ENCODE measurements at regions not wholly inside any gene's neighbourhood (a gene's known extent, or its start where the extent isn't known, plus 50 kb on each side); places are given as distances from the start of the nearest gene placed in this dataset.
A peak's percentile ranks its signal among the peaks of the same experiment; 100 is the strongest.

DNA sequence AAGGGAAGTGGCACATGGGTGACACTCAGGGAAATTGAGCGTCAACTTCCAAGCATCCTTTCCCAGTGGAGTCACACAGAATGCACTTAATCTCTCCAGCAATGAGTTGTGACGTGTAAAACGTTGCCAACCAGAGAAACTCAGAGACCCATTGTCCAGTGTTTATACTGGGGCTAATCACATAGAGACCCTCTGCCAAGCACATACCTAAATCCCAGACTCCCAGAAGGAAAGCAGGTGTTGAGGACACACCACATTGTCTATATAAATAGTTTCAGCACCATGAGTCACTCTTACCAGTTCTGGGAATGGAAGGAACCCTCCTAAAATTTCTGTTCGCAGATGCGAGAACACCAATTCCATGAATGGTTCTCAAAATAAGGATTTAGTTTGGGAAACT, 76.4 kb upstream of the BET1 start:
- Histone ChIP-seq H3K4ac (ENCODE audit: low read depth in 1 of 2, low read length in 2 of 2) (no peak overlapping the region), H3K36me3 (ENCODE audit: control insufficient read depth in 1 of 2, insufficient read depth in 2 of 2, low read depth in 1 of 2, low read length in 2 of 2) (no peaks in the 10 kb centered on the region), H2BK15ac (ENCODE audit: low read depth, poor library complexity, severe bottlenecking) (no peak overlapping the region), H3K4me2 (ENCODE audit: low read length, poor library complexity, severe bottlenecking) (no peak overlapping the region), H2BK5ac (ENCODE audit: low read depth, low read length, poor library complexity, severe bottlenecking) (no peak overlapping the region), H2BK12ac (ENCODE audit: low read length in 2 of 2) (no peak overlapping the region), H3K9me3 (ENCODE audit: control insufficient read depth, low read length) (no peaks in the 10 kb centered on the region), H3K4me1 (ENCODE audit: control insufficient read depth, insufficient read depth, low read depth, low read length) (no peaks in the 10 kb centered on the region), H3K18ac (ENCODE audit: low read depth in 1 of 2, low read length in 2 of 2) (no peak overlapping the region), H3K79me1 (replicated peaks; ENCODE audit: low read length, poor library complexity, severe bottlenecking) (no peaks in the 10 kb centered on the region), H2AFZ (ENCODE audit: low read depth, low read length) (no peak overlapping the region), H4K8ac (ENCODE audit: low read length) (no peak overlapping the region), H3K27ac (ENCODE audit: low read length, poor library complexity, severe bottlenecking) (no peak overlapping the region), H3K4me3 (ENCODE audit: insufficient read depth in 1 of 2, low read depth in 1 of 2, low read length in 2 of 2) (no peak overlapping the region), H3K9ac (ENCODE audit: low read length) (no peak overlapping the region), H3K14ac (ENCODE audit: low read length in 2 of 2) (no peak overlapping the region), H2AK5ac (ENCODE audit: low read length, severe bottlenecking) (no peak overlapping the region), H3K23ac (ENCODE audit: low read length in 2 of 2) (no peak overlapping the region), H4K91ac (ENCODE audit: low read length) (no peak overlapping the region), H2BK120ac (ENCODE audit: low read depth, low read length) (no peak overlapping the region), H3K27me3 (ENCODE audit: control insufficient read depth in 1 of 2, insufficient read depth in 1 of 2, low read length in 2 of 2) (no peaks in the 10 kb centered on the region)
- DNase-seq, result no peak
- WGBS, result 85% methylated on average over 5 of the region's 5 CpGs

DNA sequence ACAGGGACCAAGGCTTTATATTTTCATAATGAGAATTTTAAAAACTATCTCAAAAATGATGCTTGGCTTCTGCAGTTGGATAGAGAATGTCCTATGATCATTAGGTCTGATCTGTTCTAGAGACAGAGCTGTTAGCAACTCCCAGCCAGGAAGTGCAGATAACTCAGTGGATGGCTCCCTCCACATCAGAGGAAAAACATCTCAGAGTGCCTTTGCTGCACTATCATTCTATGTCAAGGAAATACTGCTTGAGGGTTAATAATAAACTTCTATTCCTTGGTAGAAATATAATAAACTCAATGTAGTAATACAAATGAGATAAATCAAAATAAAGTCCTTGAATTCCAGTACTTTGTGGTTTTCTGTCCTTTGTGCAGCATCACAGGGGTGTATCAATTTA, 78.0 kb upstream of the BET1 start:
- Histone ChIP-seq H3K4me3 (ENCODE audit: insufficient read depth in 1 of 2, low read depth in 1 of 2, low read length in 2 of 2) (no peak overlapping the region), H3K23ac (ENCODE audit: low read length in 2 of 2) (no peak overlapping the region), H3K4me2 (ENCODE audit: low read length, poor library complexity, severe bottlenecking) (no peak overlapping the region), H3K4me1 (ENCODE audit: control insufficient read depth, insufficient read depth, low read depth, low read length) (no peaks in the 10 kb centered on the region), H3K27ac (ENCODE audit: low read length, poor library complexity, severe bottlenecking) (peak overlapping the region; percentile 55), H2BK120ac (ENCODE audit: low read depth, low read length) (no peak overlapping the region), H2AK5ac (ENCODE audit: low read length, severe bottlenecking) (no peak overlapping the region), H3K79me1 (replicated peaks; ENCODE audit: low read length, poor library complexity, severe bottlenecking) (no peaks in the 10 kb centered on the region), H3K9me3 (ENCODE audit: control insufficient read depth, low read length) (no peaks in the 10 kb centered on the region), H2BK15ac (ENCODE audit: low read depth, poor library complexity, severe bottlenecking) (no peak overlapping the region), H3K14ac (ENCODE audit: low read length in 2 of 2) (no peak overlapping the region), H3K27me3 (ENCODE audit: control insufficient read depth in 1 of 2, insufficient read depth in 1 of 2, low read length in 2 of 2) (no peaks in the 10 kb centered on the region), H4K8ac (ENCODE audit: low read length) (no peak overlapping the region), H2BK12ac (ENCODE audit: low read length in 2 of 2) (no peak overlapping the region), H3K18ac (ENCODE audit: low read depth in 1 of 2, low read length in 2 of 2) (no peak overlapping the region), H2AFZ (ENCODE audit: low read depth, low read length) (no peak overlapping the region), H3K36me3 (ENCODE audit: control insufficient read depth in 1 of 2, insufficient read depth in 2 of 2, low read depth in 1 of 2, low read length in 2 of 2) (no peaks in the 10 kb centered on the region), H3K9ac (ENCODE audit: low read length) (no peak overlapping the region), H2BK5ac (ENCODE audit: low read depth, low read length, poor library complexity, severe bottlenecking) (no peak overlapping the region), H4K91ac (ENCODE audit: low read length) (no peak overlapping the region), H3K4ac (ENCODE audit: low read depth in 1 of 2, low read length in 2 of 2) (no peak overlapping the region)
- no peak for DNase-seq

DNA sequence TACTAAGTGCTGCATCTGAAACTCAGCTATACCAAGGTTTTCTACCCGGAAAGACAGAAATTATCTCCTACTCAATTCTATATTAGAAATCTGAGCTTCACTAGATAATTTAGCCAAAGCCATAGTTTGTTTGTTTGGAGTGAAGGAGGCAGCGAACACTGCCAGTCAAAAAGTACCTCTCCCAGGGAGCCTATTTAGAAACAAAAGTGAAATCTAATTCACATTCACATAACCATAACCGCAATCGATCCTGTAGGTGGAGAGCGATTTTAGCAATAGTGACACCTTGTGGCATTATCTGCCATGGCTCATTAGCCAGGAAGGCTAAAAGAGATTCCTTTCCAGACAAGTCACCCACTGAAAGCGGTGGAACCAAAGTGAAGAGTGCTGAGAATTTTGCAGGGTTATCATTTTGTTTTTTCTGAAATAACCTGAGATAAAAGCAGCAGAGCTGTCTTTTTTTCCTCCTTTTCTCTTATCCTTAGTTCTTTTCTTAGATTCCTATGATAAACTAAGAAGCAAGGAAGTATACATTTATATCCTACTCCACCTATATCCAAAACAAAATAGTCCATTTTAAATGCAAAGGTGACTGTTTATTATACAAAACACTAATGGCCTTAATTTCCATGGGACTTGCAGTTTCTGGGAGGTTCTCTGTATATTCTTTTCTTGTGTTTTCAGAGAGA, 83.7 kb upstream of the BET1 start:
- H2BK5ac ChIP-seq (ENCODE audit: low read depth, low read length, poor library complexity, severe bottlenecking), result no peak overlapping the region
- 0% methylated on average over 3 of the region's 6 CpGs for WGBS
- H4K91ac ChIP-seq (ENCODE audit: low read length), result no peak overlapping the region
- no peaks in the 10 kb centered on the region for H3K4me1 ChIP-seq (ENCODE audit: control insufficient read depth, insufficient read depth, low read depth, low read length)
- H3K14ac ChIP-seq (ENCODE audit: low read length in 2 of 2), result no peak overlapping the region
- peak overlapping the region; percentile 83 for H3K9ac ChIP-seq (ENCODE audit: low read length)
- H3K27ac ChIP-seq (ENCODE audit: low read length, poor library complexity, severe bottlenecking), result no peak overlapping the region
- H3K4ac ChIP-seq (ENCODE audit: low read depth in 1 of 2, low read length in 2 of 2), result no peak overlapping the region
- H3K79me1 ChIP-seq (replicated peaks; ENCODE audit: low read length, poor library complexity, severe bottlenecking), result no peaks in the 10 kb centered on the region
- no peaks in the 10 kb centered on the region for H3K9me3 ChIP-seq (ENCODE audit: control insufficient read depth, low read length)
- H2BK12ac ChIP-seq (ENCODE audit: low read length in 2 of 2), result no peak overlapping the region
- H4K8ac ChIP-seq (ENCODE audit: low read length), result no peak overlapping the region
- peak overlapping the region in 1 of 2 experiments; percentile 54 for H3K4me3 ChIP-seq (ENCODE audit: insufficient read depth in 1 of 2, low read depth in 1 of 2, low read length in 2 of 2)
- no peak overlapping the region for H3K23ac ChIP-seq (ENCODE audit: low read length in 2 of 2)
- no peak overlapping the region for H2AK5ac ChIP-seq (ENCODE audit: low read length, severe bottlenecking)
- H3K18ac ChIP-seq (ENCODE audit: low read depth in 1 of 2, low read length in 2 of 2), result peak overlapping the region in 1 of 2 experiments; percentile 19
- H3K36me3 ChIP-seq (ENCODE audit: control insufficient read depth in 1 of 2, insufficient read depth in 2 of 2, low read depth in 1 of 2, low read length in 2 of 2), result no peaks in the 10 kb centered on the region
- H2BK15ac ChIP-seq (ENCODE audit: low read depth, poor library complexity, severe bottlenecking), result no peak overlapping the region
- peak overlapping the region; percentile 53 for H3K4me2 ChIP-seq (ENCODE audit: low read length, poor library complexity, severe bottlenecking)
- H2AFZ ChIP-seq (ENCODE audit: low read depth, low read length), result no peak overlapping the region
- DNase-seq, result peak; percentile 87
- H2BK120ac ChIP-seq (ENCODE audit: low read depth, low read length), result no peak overlapping the region
- no peaks in the 10 kb centered on the region for H3K27me3 ChIP-seq (ENCODE audit: control insufficient read depth in 1 of 2, insufficient read depth in 1 of 2, low read length in 2 of 2)

DNA sequence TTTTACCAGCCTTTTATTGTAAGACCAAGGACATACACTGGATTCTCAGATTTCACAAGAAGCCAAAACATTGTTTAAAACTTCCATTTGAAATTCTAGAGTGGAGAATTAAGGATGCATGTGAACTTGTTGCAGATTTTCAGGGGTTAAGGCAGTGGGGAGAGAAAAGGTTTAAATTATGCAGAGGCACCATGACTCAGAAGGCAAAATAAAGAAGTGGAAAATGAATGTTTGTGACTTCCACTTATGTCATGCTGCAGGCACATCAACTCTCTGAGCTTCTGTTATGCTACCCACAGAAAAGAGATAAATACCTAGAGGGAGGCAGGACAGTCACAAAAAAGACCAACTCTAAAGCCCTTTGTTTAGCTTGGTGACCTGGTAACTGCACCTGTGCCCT, 84.4 kb upstream of the BET1 start:
- peak overlapping the region in 1 of 2 experiments; percentile 21 for H2BK12ac ChIP-seq (ENCODE audit: low read length in 2 of 2)
- DNase-seq, result peak; percentile 56

More for the DNA sequence above, 84.4 kb upstream of the BET1 start:
- H3K23ac ChIP-seq (ENCODE audit: low read length in 2 of 2), result no peak overlapping the region
- H3K9me3 ChIP-seq (ENCODE audit: control insufficient read depth, low read length), result no peaks in the 10 kb centered on the region
- no peak overlapping the region for H2BK120ac ChIP-seq (ENCODE audit: low read depth, low read length)
- H3K4me3 ChIP-seq (ENCODE audit: insufficient read depth in 1 of 2, low read depth in 1 of 2, low read length in 2 of 2), result no peak overlapping the region
- no peak overlapping the region for H2AFZ ChIP-seq (ENCODE audit: low read depth, low read length)
- H4K91ac ChIP-seq (ENCODE audit: low read length), result peak overlapping the region; percentile 31
- peak overlapping the region; percentile 15 for H2AK5ac ChIP-seq (ENCODE audit: low read length, severe bottlenecking)
- H3K4ac ChIP-seq (ENCODE audit: low read depth in 1 of 2, low read length in 2 of 2), result peak overlapping the region in 1 of 2 experiments; percentile 54
- no peak overlapping the region for H4K8ac ChIP-seq (ENCODE audit: low read length)
- H3K36me3 ChIP-seq (ENCODE audit: control insufficient read depth in 1 of 2, insufficient read depth in 2 of 2, low read depth in 1 of 2, low read length in 2 of 2), result no peaks in the 10 kb centered on the region
- H3K4me2 ChIP-seq (ENCODE audit: low read length, poor library complexity, severe bottlenecking), result no peak overlapping the region
- H3K14ac ChIP-seq (ENCODE audit: low read length in 2 of 2), result no peak overlapping the region
- H2BK15ac ChIP-seq (ENCODE audit: low read depth, poor library complexity, severe bottlenecking), result no peak overlapping the region
- no peaks in the 10 kb centered on the region for H3K27me3 ChIP-seq (ENCODE audit: control insufficient read depth in 1 of 2, insufficient read depth in 1 of 2, low read length in 2 of 2)
- no peaks in the 10 kb centered on the region for H3K4me1 ChIP-seq (ENCODE audit: control insufficient read depth, insufficient read depth, low read depth, low read length)
- H2BK5ac ChIP-seq (ENCODE audit: low read depth, low read length, poor library complexity, severe bottlenecking), result no peak overlapping the region
- H3K18ac ChIP-seq (ENCODE audit: low read depth in 1 of 2, low read length in 2 of 2), result peak overlapping the region in 1 of 2 experiments; percentile 71
- peak overlapping the region; percentile 83 for H3K9ac ChIP-seq (ENCODE audit: low read length)
- no peaks in the 10 kb centered on the region for H3K79me1 ChIP-seq (replicated peaks; ENCODE audit: low read length, poor library complexity, severe bottlenecking)
- H3K27ac ChIP-seq (ENCODE audit: low read length, poor library complexity, severe bottlenecking), result no peak overlapping the region

All from mesenchymal stem cell (in vitro differentiated cells and primary cell).